Stimulated activated CD4-positive, alpha-beta T cell treated with anti-CD3 and anti-CD28 coated beads, TNF-alpha, amount 100 ng/mL, for 24 hours (primary cell): ENCODE measurements at regions not wholly inside any gene's neighbourhood (a gene's known extent, or its start where the extent isn't known, plus 50 kb on each side); places are given as distances from the start of the nearest gene placed in this dataset.

Source experiments
- DNase-seq, 3 experiments: peaks; one replicate each; pipeline ENCODE4 v3.0.0-alpha.2; 2020; ENCODE audit warnings: low read depth in 3 of 3

DNA sequence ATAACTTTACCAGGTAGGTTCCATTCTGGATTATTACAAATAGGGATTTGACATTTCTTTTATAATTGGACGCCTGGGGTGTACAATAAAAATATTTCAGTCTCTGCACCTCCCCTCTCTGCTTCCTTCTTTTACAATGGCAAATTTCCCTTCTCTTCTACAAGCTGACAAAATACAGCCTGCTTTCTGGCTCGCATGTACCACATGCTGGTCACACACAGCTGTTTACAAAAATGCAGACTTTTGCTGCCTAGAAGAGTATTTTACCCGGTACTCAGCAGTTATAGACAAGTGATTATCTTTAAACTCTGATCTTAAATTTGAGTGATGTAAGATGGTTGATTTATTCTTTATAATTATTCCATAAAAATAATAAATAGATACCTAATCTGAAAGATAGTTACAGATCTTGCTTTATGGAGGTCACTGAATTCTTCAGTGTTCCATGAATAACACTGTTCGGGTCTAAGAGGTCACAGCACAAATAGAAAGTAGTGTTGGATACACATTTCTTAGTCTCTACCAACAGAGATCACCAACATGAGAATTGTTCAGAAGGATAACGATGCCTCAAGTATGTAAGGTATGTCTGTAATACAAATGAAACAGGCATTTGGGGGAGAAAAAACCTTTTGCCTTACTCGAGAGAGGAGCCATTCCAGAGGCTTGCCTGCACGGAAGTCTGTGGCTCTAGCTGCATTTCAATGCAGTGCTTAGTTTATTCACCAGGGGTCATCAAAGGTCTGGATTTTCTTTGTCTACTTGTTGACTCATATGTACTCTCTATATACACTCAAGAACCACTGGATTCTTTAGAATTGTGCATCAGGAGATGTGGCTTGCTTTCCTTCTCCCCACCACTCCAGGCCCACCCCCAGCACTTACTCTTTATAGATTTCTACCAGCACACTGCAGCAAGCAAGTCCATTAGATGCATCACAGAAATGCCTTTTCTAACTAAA is 206.6 kb upstream of the RFX3 start:
- peak in 2 of 3 experiments; percentile 11 to 44 for DNase-seq

- no peak for DNase-seq
Measured at GRCh38 chr9:3730511-3730922, 204.7 kb upstream of the RFX3 start.

GRCh38 chr9:3721096-3721495 is 195.3 kb upstream of the RFX3 start:
- DNase-seq: no peak

DNA sequence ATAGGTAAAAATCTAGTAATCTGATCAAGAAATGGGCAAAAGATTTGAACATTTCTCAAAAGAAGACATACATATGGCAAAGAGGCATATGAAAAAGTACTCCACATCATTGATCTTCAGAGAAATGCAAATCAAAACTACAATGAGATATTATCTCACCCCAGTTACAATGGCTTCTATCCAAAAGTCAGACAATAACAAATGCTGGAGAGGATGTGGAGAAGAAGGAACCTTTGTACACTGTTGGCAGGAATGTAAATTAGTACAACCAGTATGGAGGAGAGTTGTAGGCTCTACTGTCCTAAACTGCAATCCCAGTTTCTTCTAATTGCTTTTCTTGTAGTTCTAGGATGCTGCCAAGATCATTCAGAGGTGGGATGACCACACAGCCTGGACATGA is 193.5 kb upstream of the RFX3 start:
- DNase-seq: no peak

DNA sequence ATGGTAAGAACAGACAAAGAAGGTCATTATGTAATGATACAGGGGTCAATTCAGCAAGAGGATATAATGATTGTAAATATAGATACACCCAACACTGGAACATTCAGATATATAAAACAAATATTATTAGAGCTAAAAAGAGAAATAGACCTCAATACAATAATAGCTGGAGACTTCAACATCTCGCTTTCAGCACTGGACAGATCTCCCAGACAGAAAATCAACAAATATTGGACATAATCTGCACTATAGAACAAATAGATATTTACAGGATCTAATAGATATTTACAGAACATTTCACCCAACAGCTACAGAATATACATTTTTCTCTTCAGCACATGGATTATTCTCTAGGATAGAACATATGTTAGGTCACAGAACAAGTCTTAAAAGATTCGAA is 190.6 kb upstream of the RFX3 start:
- DNase-seq: no peak

GRCh38 chr9:3708751-3709150 is 182.9 kb upstream of the RFX3 start:
- no peak for DNase-seq

GRCh38 chr9:3704890-3705289 is 179.1 kb upstream of the RFX3 start:
- no peak for DNase-seq

DNA sequence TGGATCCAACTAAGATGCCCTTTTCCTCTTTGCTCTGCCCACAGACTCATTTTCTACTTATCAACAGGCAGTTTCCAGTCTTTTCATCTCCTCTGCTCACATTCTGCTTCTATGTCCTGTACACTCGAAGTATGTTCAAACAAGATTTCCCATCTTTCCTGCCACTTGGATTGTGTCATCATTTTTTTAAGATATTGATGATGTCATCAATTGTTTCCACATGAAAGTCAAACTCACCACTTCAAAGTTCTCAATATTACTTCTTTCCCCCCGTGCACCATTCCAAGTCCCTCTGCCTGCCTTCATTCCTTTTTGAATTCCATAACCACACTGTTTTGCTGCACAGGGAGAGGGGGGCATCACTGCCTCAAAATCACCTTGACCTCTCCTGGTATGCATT is 175.0 kb upstream of the RFX3 start:
- DNase-seq: no peak

- no peak for DNase-seq
Measured at GRCh38 chr9:3699883-3700282, 174.1 kb upstream of the RFX3 start.

DNA sequence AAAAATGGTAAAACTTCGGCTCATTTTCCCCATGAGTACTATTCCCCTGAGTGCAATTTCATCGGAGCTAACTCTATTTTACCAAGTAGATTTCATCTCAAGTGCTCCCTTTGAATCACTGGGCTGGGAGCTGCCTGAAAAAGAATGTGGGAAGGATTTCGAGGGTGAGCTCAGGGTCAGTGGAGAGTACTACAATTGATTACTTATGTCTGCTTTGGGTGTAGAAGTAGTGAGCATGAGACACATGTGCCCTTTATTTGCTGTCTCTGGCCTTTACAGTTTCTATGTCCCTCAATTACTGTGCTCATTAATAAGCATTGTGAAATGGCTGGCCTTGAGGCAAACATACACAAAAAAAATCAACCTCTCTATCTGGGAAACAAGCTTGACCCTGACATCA is 172.7 kb upstream of the RFX3 start:
- no peak for DNase-seq

- DNase-seq: no peak
Measured at GRCh38 chr9:3698076-3698475, 172.3 kb upstream of the RFX3 start.

DNA sequence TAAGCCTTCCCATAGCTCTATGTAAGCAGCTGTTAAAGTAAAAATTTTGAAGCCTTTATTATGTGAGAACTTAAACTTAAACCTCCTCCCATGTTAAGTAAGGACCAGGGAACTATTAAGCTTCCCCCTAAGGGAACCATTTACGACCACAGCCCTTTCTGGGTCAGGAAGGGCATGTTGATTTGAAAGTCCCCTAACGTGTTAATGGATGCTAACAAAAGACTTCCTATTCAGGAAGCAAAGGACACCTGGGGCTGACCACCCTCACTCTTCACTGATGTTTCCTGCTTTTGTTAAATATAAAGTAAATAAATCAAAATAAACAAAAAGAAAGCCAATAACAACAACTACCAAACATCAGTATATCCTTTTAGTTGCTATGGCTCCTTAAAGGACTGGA is 170.6 kb upstream of the RFX3 start:
- DNase-seq: no peak

DNA sequence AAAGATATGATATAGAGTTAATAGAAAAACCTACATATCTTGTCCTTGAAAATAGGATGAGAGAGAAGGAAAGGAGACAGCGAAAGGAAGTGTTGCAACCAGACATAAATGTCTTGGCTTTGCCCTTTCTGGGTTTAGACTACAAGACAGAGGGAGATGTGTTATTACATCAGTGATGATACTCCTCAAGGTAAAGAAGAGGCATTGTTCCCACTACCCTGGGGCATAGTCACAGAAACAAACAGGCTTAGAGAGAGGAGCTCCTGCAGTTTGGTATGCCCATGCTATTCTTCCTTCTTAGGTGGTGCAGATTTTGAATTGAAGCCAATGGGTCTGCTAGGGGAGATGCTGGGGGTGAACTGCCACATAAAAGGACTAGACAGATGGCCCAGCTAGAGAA is 166.8 kb upstream of the RFX3 start:
- DNase-seq: no peak

DNA sequence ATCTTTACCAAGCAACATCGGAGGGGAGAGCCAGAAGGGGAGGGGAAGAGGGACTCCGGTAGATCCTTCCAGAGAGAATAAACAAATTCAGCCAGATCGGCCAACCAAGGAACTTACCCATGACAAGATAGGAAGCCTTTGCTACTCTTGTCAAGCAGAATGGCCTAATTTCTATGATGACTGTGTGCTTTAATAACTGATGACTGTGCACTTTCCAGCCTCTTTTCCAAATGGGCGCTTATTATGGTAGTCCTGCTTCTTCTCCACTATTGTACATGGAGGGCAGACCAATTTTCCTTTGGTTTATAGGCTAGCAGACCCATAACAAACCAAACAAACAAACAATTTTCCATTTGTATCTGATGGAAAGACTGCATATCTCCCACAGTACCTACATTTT is 163.8 kb upstream of the RFX3 start:
- no peak for DNase-seq

DNA sequence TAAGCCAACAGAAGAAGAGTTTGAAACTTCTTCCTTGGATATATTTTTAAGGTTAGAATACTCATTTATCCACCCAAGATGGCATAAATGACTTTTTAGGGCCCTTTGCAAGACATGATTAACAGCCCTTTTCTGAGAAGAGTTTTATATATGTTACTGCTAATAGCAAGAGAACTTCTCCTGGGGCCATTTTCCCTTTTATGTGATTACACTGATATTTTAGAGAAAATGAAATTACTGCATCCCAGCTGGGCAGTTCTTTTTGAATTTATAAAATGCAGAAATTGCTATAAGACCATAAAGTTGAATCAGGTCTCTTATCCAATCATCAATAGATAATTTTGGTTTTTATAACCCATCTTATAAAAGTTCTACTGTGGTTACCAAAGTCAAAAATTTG is 161.3 kb upstream of the RFX3 start:
- no peak for DNase-seq

- DNase-seq: no peak
Measured at GRCh38 chr9:3682186-3682585, 156.4 kb upstream of the RFX3 start.

DNA sequence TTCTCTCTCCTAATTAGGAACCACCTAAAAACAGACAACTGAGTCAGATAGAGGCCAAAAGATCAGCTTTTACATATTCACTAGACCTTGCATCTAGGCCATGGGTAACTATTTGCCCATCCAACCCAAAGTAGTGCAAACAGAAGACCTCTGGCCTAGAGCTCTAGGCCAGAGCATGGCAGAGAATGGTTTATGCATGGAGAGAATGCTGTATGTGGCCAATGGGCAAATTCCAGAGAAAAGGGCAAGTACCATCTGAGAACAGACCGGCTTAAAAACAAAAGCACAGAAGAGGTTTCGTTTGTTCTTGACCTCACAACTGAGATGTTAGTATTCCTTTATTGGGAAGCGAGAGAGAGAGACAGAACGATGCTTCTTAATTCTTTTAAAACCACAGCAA is 151.7 kb upstream of the RFX3 start:
- no peak for DNase-seq

DNA sequence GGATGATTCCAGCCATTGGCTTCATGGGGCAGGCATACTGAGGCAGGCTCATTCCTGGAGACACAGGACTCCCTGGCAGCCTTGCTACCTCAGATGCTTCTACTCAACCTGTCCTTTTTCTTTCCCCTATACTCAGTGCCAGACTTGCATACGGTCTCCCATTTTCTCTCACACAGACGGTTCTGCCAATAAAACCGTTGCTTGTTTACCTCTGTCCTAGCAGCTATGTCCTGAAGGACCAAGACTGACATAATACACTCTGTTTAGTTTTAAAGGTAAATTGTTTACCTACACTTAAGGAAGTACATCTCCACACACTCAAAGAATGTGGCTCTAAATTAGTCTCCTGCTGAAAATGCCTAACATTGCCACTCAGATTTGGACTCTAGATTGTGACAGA is 151.0 kb upstream of the RFX3 start:
- DNase-seq: no peak

DNA sequence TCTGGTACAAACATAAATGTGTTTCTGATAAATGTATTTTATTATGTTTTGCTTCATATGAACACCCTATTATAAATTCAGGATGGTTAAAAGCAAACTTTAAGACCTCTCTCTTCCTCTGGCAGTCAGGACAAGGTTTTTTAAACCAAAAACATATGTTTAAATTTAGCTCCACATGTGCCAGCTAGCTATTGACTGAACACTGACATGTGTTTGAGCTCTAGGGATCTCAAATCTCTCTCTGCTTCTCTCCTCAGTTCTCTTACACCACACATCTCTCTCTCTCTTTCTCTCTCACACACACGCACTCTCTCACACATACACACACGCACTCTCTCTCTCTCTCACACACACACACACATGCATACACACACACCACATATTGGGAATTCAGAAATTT is 150.1 kb upstream of the RFX3 start:
- DNase-seq: no peak

DNA sequence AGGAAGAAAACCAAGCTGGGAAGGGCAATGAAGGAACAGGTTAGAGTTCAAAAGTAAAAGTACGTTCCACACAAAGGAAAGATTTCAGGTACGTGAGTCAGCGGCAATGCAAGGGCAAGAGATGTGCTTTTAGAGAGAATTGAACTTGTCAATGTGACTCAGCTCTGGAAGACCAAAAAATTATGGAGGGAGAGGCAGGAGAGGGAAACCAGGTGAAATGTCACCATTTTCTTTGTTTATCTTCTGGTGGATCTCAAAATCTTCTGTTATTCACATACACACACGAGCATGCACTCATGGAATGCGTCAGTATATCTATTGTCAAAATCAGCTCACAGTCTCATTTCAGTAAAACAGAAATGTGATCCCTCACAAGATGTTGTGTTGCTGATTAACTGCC is 148.8 kb upstream of the RFX3 start:
- DNase-seq: no peak

DNA sequence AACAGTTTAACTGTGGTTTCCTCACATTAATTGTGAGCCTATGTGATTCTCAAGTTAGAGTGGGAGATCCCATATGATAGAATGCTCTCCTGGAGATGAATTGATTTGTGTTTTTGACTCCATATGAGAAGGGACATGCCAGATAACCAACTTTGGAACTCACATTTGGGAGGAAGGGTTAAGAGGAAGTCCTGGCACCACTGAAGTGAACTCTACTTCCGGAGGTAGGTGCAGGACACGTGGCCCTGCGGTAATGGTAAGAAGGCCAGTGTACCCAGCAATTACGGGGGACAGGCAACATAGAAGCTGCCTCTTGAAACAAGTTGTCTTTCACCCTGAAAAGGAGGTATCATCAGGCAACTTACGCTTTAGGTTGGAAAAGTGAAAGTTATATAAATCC is 146.6 kb upstream of the RFX3 start:
- no peak for DNase-seq

DNA sequence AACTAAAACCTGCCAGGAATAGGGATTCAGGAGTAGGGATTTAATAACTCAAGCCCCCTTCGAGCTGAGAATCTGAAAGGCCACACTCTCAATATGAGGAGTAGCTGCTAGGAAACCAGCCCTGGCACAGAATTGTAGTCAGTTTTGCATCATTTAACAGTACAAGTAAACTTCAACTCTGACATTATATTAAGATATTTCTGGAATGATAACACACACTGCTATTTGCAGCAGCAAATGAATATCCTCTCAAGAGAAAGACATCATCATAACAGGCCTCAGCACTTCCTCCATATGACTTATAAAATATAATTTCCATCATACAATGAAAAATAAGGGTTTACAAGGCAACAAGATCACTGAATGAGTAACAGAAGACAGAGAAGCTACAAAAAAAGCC is 138.2 kb upstream of the RFX3 start:
- DNase-seq: no peak

GRCh38 chr9:3662671-3663070 is 136.9 kb upstream of the RFX3 start:
- DNase-seq: no peak

DNA sequence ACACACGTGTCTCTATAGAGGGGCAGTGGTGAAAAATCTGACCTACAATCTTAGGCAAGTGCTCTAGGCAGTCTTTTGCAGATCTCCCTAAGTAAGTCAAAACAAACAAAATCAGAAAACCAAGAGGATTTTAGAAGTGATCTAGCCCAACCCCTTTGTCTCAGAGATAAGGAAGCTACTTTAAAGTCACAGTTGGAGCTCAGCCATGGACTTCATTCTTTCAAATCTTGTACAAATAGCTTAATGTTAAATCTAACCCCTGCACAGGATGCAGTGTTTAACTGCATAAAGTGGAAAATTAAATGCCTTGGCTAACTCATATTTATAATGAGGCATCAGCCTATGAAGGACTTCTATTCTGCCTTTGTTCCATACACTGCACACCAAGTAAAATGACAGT is 135.1 kb upstream of the RFX3 start:
- no peak for DNase-seq
